IMR-90 (cell line): ENCODE measurements at regions not wholly inside any gene's neighbourhood (a gene's known extent, or its start where the extent isn't known, plus 50 kb on each side); places are given as distances from the start of the nearest gene placed in this dataset.
A peak's percentile ranks its signal among the peaks of the same experiment; 100 is the strongest.

Experiments
- ATAC-seq: fragments of 200-7000 bp; cut with Tn5 transposase; 2 replicates; pipeline ENCODE4 v1.9.1; 2020; ENCODE audit warnings: low read depth, mild to moderate bottlenecking, moderate library complexity
- BruUV-seq: library from RNA; stranded (reverse); fragments of 400-500 nt; replicated peaks from 2 replicates; lab custom pipeline; 2021; lab: Mats Ljungman, UMichigan
- CTCF ChIA-PET: fragments of 300-600 bp; formaldehyde crosslinking; extraction: SDS; loops from one replicate; lab custom pipeline; 2021; ENCODE audit warnings: antibody characterized with exemption; lab: Yijun Ruan, JAX
- POLR2A ChIA-PET: fragments of 300-600 bp; sonication (Branson Sonifier 250); formaldehyde crosslinking; loops from one replicate; lab custom pipeline; 2022; ENCODE audit warnings: antibody characterized with exemption; ENCODE audit not compliant: unreplicated experiment; lab: Charles Lee
- DNase-seq: peaks from one replicate; pipeline ENCODE4 v3.0.0; 2013
- H2AFZ ChIP-seq: replicated peaks from 2 replicates; pipeline ENCODE3; 2013; ENCODE audit warnings: low read length, mild to moderate bottlenecking; ENCODE audit not compliant: poor library complexity
- H2AK5ac ChIP-seq: 2 replicates; pipeline ENCODE4 v1.6.1; 2013; ENCODE audit warnings: low read depth, low read length, inconsistent platforms
- H2AK9ac ChIP-seq: replicated peaks from 2 replicates; pipeline ENCODE3; 2013; ENCODE audit warnings: mild to moderate bottlenecking, low read depth, low read length, moderate library complexity; ENCODE audit not compliant: poor library complexity
- H2BK120ac ChIP-seq: 2 replicates; pipeline ENCODE4 v1.6.1; 2013; ENCODE audit warnings: low read depth, low read length, inconsistent platforms
- H2BK15ac ChIP-seq: 3 replicates; pipeline ENCODE4 v1.6.1; 2013; ENCODE audit warnings: low read depth, low read length, inconsistent platforms
- H2BK20ac ChIP-seq: 2 replicates; pipeline ENCODE4 v1.6.1; 2013; ENCODE audit warnings: low read depth, mild to moderate bottlenecking, inconsistent platforms, low read length, moderate library complexity
- H2BK5ac ChIP-seq: 2 replicates; pipeline ENCODE4 v1.6.1; 2013; ENCODE audit warnings: mild to moderate bottlenecking, low read depth, low read length, inconsistent platforms; ENCODE audit not compliant: poor library complexity, severe bottlenecking
- H3K14ac ChIP-seq: replicated peaks from 2 replicates; pipeline ENCODE4 v1.6.1; 2013; ENCODE audit warnings: low read depth, low read length, inconsistent platforms
- H3K18ac ChIP-seq: 2 replicates; pipeline ENCODE4 v1.6.1; 2013; ENCODE audit warnings: low read depth, low read length, control low read depth
- H3K23ac ChIP-seq: 2 replicates; pipeline ENCODE4 v1.6.1; 2013; ENCODE audit warnings: low read depth, low read length, inconsistent platforms
- H3K27ac ChIP-seq: 2 replicates; pipeline ENCODE4 v1.5.1; 2013; ENCODE audit warnings: mild to moderate bottlenecking, control low read depth, low read length; ENCODE audit not compliant: insufficient read depth
- H3K27me3 ChIP-seq: 2 replicates; pipeline ENCODE4 v1.6.1; 2013; ENCODE audit warnings: low read length; ENCODE audit not compliant: control insufficient read depth, insufficient read depth
- H3K36me3 ChIP-seq: 2 replicates; pipeline ENCODE4 v1.6.1; 2013; ENCODE audit warnings: low read length, mixed read lengths; ENCODE audit not compliant: control insufficient read depth, insufficient read depth
- H3K4ac ChIP-seq: 2 replicates; pipeline ENCODE4 v1.6.1; 2013; ENCODE audit warnings: low read depth, low read length, inconsistent platforms
- H3K4me1 ChIP-seq: 2 replicates; pipeline ENCODE4 v1.6.1; 2013; ENCODE audit warnings: low read length, mixed read lengths; ENCODE audit not compliant: control insufficient read depth, insufficient read depth
- H3K4me2 ChIP-seq: 2 replicates; pipeline ENCODE4 v1.6.1; 2013; ENCODE audit warnings: low read depth, mild to moderate bottlenecking, control low read depth, low read length, moderate library complexity
- H3K4me3 ChIP-seq: 2 replicates; pipeline ENCODE4 v1.5.1; 2013; ENCODE audit warnings: low read depth, mild to moderate bottlenecking, control low read depth, low read length, moderate library complexity; ENCODE audit not compliant: insufficient read depth
- H3K56ac ChIP-seq: 2 replicates; pipeline ENCODE4 v1.6.1; 2013; ENCODE audit warnings: low read length, inconsistent platforms; ENCODE audit not compliant: insufficient read depth; ENCODE audit errors: extremely low read depth
- H3K79me1 ChIP-seq, 2 experiments: 2 replicates each; pipeline ENCODE4 v1.6.1; 2013; ENCODE audit warnings: low read length in 2 of 2, inconsistent platforms in 1 of 2, low read depth in 1 of 2
- H3K9ac ChIP-seq: 2 replicates; pipeline ENCODE4 v1.6.1; 2013; ENCODE audit warnings: low read depth, low read length, control low read depth
- H3K9me1 ChIP-seq: 2 replicates; pipeline ENCODE4 v1.6.1; 2013; ENCODE audit warnings: low read length, inconsistent platforms; ENCODE audit not compliant: insufficient read depth
- H3K9me3 ChIP-seq: 2 replicates; pipeline ENCODE4 v1.6.1; 2013; ENCODE audit warnings: low read length; ENCODE audit not compliant: control insufficient read depth, insufficient read depth
- H4K20me1 ChIP-seq: 2 replicates; pipeline ENCODE4 v1.6.1; 2013; ENCODE audit warnings: low read length, inconsistent platforms; ENCODE audit not compliant: insufficient read depth
- H4K5ac ChIP-seq: 2 replicates; pipeline ENCODE4 v1.6.1; 2013; ENCODE audit warnings: mild to moderate bottlenecking, low read depth, low read length, control low read depth
- H4K8ac ChIP-seq, 2 experiments: 2 replicates each; pipeline ENCODE4 v1.6.1; 2013; ENCODE audit warnings: low read depth in 2 of 2, low read length in 2 of 2, control low read depth in 1 of 2, inconsistent platforms in 1 of 2
- H4K91ac ChIP-seq: 2 replicates; pipeline ENCODE4 v1.6.1; 2013; ENCODE audit warnings: low read depth, low read length, inconsistent platforms; ENCODE audit not compliant: insufficient read depth
- MAZ ChIP-seq: IDR thresholded peaks from 2 replicates; pipeline ENCODE4 v1.6.1; 2012; ENCODE audit warnings: low read depth, mild to moderate bottlenecking, low read length, improper control_type of control experiment, moderate library complexity, borderline replicate concordance
- RAD21 ChIP-seq: IDR thresholded peaks from 2 replicates; pipeline ENCODE4 v1.6.1; 2012; ENCODE audit warnings: low read length, improper control_type of control experiment
- SMC3 ChIP-seq: fragments of 150-350 bp; IDR thresholded peaks from 2 replicates; pipeline ENCODE4 v1.6.1; 2016; ENCODE audit warnings: low read depth, mild to moderate bottlenecking, antibody characterized with exemption, low read length, moderate library complexity
- WGBS, 2 experiments: methylation state at CpG; one replicate each; pipeline versions ENCODE4 v1.1.5 to v1.1.7; 2013; ENCODE audit warnings: missing lambda C conversion rate in 2 of 2; ENCODE audit not compliant: insufficient read length in 1 of 2; ENCODE audit errors: extremely low coverage in 2 of 2; 5-methylcytosine and 5-hydroxymethylcytosine counted together
- dilution Hi-C: fragments of 300-500 bp; cut with HindIII; formaldehyde crosslinking; loops from one replicate; pipeline ENCODE4 v1.14.3; 2018; ENCODE audit warnings: low sequenced_read_pairs; ENCODE audit not compliant: unreplicated experiment
- in situ Hi-C: fragments of 300-500 bp; cut with MboI; formaldehyde crosslinking; loops from 3 replicates; pipeline ENCODE4 v1.14.3; 2019; ENCODE audit warnings: low sequenced_read_pairs, inconsistent platforms, mixed read lengths
- intact Hi-C: fragments of 100-400 bp; cut with micrococcal nuclease; formaldehyde crosslinking; loops from 2 replicates; pipeline ENCODE4 v1.10.0; 2022
- TF ChIP-seq, protein P1 (sequence below): conservative IDR thresholded peaks from 2 replicates; pipeline ENCODE4 v1.5.1; 2012; ENCODE audit warnings: mild to moderate bottlenecking, low read depth, low read length, improper control_type of control experiment

DNA sequence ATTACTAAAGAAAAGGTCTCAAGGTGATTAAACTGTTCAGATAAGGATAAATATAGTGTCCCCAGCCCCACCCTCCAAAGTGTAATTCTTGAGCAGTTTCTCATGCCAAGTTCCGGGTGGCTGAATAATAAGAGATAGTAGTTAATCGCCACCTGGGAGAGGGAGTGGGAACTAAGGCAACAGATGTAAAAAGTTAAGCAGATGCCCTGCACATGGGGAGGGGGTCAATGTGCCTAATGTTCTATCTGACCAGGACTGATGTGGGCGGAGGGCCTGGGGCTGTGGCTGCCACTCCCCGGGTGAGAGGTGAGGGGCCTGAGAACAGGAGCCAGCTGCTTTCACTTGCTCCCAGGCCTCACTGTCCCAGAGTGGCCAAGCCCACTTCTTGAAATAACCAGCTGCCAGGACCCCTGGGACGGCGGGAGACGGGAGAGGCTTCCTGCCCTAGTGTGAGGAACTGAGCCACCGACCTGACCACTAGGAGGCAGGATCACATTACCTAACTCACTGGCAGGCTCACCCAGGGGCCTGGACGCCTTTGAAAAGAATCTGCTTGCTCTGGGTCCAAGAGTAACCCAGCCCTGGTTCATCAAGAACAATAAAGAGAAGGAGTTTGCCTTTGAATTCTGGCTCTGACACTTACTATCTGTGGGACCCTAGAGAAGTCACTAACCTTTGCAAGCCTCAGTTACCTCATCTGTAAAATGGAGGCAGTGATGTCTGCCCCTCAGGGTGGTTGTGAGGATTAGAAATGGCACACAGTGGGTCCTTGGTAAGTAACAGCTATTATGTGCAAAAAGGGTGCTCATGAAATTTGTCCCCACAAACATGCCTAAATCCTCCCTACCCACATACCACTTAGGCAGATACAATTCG is 179.2 kb downstream of the ATG4C start:
- Histone ChIP-seq H2BK15ac (no peak overlapping the region), H3K4ac (no peak overlapping the region), H3K56ac (no peak overlapping the region), H2BK120ac (no peak overlapping the region), H3K18ac (no peak overlapping the region), H3K9me1 (no peaks in the 10 kb centered on the region), H2AFZ (peak overlapping the region; percentile 59), H3K9ac (no peak overlapping the region), H4K5ac (no peak overlapping the region), H3K4me1 (no peaks in the 10 kb centered on the region), H2AK5ac (no peak overlapping the region), H3K9me3 (no peaks in the 10 kb centered on the region), H3K27ac (no peak overlapping the region), H2BK5ac (no peak overlapping the region), H3K4me2 (no peak overlapping the region), H3K36me3 (no peaks in the 10 kb centered on the region), H4K8ac (no peak overlapping the region), H3K4me3 (no peak overlapping the region), H3K27me3 (no peaks in the 10 kb centered on the region), H4K91ac (no peak overlapping the region), H3K79me1 (no peaks in the 10 kb centered on the region), H3K23ac (no peak overlapping the region), H3K14ac (no peak overlapping the region), H4K20me1 (no peaks in the 10 kb centered on the region), H2AK9ac (no peak overlapping the region), H2BK20ac (no peak overlapping the region)
- ChIA-PET POLR2A (no interaction called here), CTCF (interaction anchor here (1.2 kb wide), 1 partner anchor 14 kb away, joined by 3 read pairs; no protein-coding TSS in a partner anchor)
- ATAC-seq (peak; percentile 73), DNase-seq (peak; percentile 14)
- dilution Hi-C loops = no loop called here
- TF ChIP-seq SMC3 (peak; percentile 18; the same call in 1 of the 2 replicates), RAD21 (peak; percentile 47; the same call in 1 of the 2 replicates), MAZ (no peak)
- TF ChIP-seq, protein P1, sequence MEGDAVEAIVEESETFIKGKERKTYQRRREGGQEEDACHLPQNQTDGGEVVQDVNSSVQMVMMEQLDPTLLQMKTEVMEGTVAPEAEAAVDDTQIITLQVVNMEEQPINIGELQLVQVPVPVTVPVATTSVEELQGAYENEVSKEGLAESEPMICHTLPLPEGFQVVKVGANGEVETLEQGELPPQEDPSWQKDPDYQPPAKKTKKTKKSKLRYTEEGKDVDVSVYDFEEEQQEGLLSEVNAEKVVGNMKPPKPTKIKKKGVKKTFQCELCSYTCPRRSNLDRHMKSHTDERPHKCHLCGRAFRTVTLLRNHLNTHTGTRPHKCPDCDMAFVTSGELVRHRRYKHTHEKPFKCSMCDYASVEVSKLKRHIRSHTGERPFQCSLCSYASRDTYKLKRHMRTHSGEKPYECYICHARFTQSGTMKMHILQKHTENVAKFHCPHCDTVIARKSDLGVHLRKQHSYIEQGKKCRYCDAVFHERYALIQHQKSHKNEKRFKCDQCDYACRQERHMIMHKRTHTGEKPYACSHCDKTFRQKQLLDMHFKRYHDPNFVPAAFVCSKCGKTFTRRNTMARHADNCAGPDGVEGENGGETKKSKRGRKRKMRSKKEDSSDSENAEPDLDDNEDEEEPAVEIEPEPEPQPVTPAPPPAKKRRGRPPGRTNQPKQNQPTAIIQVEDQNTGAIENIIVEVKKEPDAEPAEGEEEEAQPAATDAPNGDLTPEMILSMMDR = peak; percentile 46
- intact Hi-C loops = loop anchor here (10.0 kb wide), 2 partner anchors 118 to 572 kb away; no protein-coding TSS in a partner anchor
- in situ Hi-C loops = no loop called here
- WGBS, 2 experiments = no CpG with 5 or more reads among the region's 10 CpGs
- BruUV-seq = no TSS peak
